Activated T-cell treated with anti-CD3 and anti-CD28 coated beads, Interleukin-2, amount 50 U/mL, for 4 hours (primary cell): ENCODE measurements at regions not wholly inside any gene's neighbourhood (a gene's known extent, or its start where the extent isn't known, plus 50 kb on each side); places are given as distances from the start of the nearest gene placed in this dataset.
"Not testable (repeated sequence)": the region's sequence is repeated elsewhere in the genome, so short reads cannot be mapped to it uniquely, and the experiment has no call there.

Source experiments
- ATAC-seq, 2 donors: fragments of 200-7000 bp; cut with Tn5 transposase; one replicate each; pipeline ENCODE4 v1.10.0; 2021
- DNase-seq: peaks from one replicate; pipeline ENCODE4 v3.0.0-alpha.2; 2020
- H3K27me3 Mint-ChIP-seq: one replicate; pipeline ENCODE4 v1.8.0; 2021; ENCODE audit warnings: low read depth, mixed read lengths
- H3K36me3 Mint-ChIP-seq: one replicate; pipeline ENCODE4 v1.8.0; 2022; ENCODE audit warnings: mixed read lengths; ENCODE audit not compliant: insufficient read depth
- H3K4me1 Mint-ChIP-seq: one replicate; pipeline ENCODE4 v1.8.0; 2021; ENCODE audit warnings: low read depth, mixed read lengths
- H3K4me3 Mint-ChIP-seq: one replicate; pipeline ENCODE4 v1.8.0; 2021; ENCODE audit warnings: mild to moderate bottlenecking, moderate library complexity, mixed read lengths
- H3K9me3 Mint-ChIP-seq: one replicate; pipeline ENCODE4 v1.8.0; 2021; ENCODE audit warnings: mixed read lengths

- Mint-ChIP-seq H3K27me3 (no peaks in the 10 kb centered on the region), H3K36me3 (peaks cover 8% of the 10 kb centered on the region), H3K4me3 (no peak overlapping the region), H3K9me3 (no peaks in the 10 kb centered on the region), H3K4me1 (peaks cover 73% of the 10 kb centered on the region)
- no peak for ATAC-seq
- no peak for DNase-seq
These were observed 75.1 kb downstream of the HAUS1 start for GRCh38 chr18:46179306-46179705.

DNA sequence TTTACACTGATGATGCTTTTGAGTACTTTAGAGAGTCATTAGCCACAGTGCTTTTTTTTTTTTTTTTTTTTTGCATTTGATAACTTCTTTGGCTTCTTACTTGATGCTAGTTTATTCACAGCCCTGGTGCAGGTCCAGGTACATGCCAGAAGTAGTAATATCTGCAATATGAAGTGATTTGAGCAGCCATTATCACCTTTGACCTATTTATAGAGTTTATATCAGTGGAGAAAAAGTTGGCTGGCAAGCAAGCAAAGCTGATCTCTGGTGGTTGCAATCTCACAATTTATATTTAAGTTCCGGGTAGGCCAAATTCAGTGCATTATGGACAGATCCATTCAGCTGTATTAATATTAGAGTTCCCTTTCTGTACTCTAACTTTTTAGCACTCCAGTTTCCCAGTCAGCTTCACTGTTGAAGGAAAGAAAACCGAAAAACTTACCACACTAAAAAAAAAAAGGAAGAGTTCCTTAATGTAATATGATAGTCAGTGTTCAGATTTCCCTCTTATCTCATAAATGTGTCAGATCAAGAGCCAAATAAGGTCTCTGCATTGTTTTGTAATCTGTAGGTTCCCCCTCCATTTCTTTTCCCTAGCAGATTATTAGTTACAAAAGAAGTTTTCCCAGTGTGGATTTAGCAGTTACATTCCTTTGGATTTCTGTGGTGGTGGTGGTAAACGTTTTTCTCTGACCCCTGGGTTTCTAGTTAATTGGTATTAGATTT, 78.6 kb downstream of the HAUS1 start:
- ATAC-seq (no peak), DNase-seq (no peak)
- Mint-ChIP-seq H3K4me3 (no peak overlapping the region), H3K36me3 (peaks cover 12% of the 10 kb centered on the region), H3K9me3 (no peaks in the 10 kb centered on the region), H3K27me3 (no peaks in the 10 kb centered on the region), H3K4me1 (peaks cover 68% of the 10 kb centered on the region)

DNA sequence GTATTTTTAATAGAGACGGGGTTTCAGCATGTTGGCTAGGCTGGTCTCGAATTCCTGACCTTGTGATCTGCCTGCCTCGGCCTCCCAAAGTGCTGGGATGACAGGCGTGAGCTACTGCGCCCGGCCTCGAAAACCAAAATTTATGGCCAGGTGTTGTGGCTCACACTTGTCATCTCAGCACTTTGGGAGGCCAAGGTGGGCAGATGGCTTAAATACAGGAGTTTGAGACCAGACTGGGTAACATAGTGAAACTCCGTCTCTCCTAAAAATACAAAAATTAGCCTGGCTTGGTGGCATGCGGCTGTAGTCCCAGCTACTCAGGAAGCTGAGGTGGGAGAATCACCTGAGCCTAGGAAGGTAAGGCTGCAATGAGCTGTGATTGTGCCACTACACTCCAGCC, 80.1 kb downstream of the HAUS1 start:
- not testable (repeated sequence) for H3K36me3 Mint-ChIP-seq, H3K4me3 Mint-ChIP-seq, DNase-seq, ATAC-seq, H3K9me3 Mint-ChIP-seq, H3K27me3 Mint-ChIP-seq
- H3K4me1 Mint-ChIP-seq, result peaks cover 62% of the 10 kb centered on the region

DNA sequence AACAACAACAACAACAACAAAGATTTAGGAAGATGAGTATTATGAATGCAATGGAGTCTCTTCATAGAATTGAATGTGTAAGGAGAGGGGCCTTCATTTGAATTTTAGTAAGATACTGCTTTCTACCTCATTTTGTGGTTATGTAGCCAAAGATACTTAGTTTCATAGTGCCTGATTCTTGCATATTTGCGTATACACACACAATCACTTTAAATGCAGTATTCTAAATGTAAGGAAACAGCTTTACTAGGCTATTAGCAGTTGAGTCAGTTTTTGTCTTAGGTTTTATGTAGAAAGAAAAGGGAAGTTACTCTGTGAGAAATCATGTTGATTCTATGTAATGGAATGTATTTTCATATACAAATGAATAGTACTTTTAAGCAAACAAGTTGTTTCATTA, 80.5 kb downstream of the HAUS1 start:
- H3K4me3 Mint-ChIP-seq, result no peak overlapping the region
- no peak for ATAC-seq
- peaks cover 7% of the 10 kb centered on the region for H3K36me3 Mint-ChIP-seq
- H3K27me3 Mint-ChIP-seq, result no peaks in the 10 kb centered on the region
- H3K4me1 Mint-ChIP-seq, result peaks cover 63% of the 10 kb centered on the region
- no peaks in the 10 kb centered on the region for H3K9me3 Mint-ChIP-seq
- DNase-seq, result no peak

GRCh38 chr18:46190667-46191066, 86.5 kb downstream of the HAUS1 start:
- H3K36me3 Mint-ChIP-seq, result peaks cover 9% of the 10 kb centered on the region
- H3K4me1 Mint-ChIP-seq, result peaks cover 34% of the 10 kb centered on the region
- no peak for DNase-seq
- ATAC-seq, result peak; percentile 75 to 85
- no peak overlapping the region for H3K4me3 Mint-ChIP-seq
- H3K9me3 Mint-ChIP-seq, result no peaks in the 10 kb centered on the region
- H3K27me3 Mint-ChIP-seq, result no peaks in the 10 kb centered on the region

- peaks cover 12% of the 10 kb centered on the region for H3K36me3 Mint-ChIP-seq
- peaks cover 49% of the 10 kb centered on the region for H3K4me1 Mint-ChIP-seq
- no peaks in the 10 kb centered on the region for H3K27me3 Mint-ChIP-seq
- H3K9me3 Mint-ChIP-seq, result no peaks in the 10 kb centered on the region
- no peak overlapping the region for H3K4me3 Mint-ChIP-seq
- no peak for ATAC-seq
- DNase-seq, result no peak
These were observed 92.5 kb downstream of the HAUS1 start for GRCh38 chr18:46196627-46197243.

DNA sequence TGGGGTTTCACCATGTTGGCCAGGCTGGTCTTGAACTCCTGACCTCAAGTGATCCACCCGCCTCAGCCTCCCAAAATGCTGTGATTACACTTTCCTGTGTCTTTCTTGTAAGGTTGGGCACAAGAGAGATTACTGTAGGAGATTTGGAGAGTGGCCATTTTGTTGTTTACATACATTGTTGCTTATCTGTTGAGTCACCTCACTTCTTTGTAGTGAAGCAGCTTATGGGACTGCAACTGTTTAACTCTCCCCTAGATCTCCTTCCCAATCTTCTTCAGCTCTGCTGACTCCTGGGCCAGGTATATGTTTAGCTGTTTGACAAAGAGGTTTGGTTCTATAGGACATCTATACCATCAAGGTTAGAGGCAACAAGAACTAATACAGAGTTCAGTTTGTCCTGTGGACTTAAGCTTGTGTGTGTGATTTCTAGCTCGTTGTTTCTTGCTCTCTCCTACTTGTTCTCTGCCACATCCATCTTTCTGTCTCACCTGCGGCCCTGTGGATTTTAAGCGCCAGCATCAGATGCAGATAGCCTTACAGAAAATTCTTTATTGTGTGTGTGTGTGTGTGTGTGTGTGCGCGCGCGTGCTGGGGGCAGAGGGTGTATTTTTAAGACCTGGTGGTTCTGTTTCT, 95.4 kb downstream of the HAUS1 start:
- H3K4me1 Mint-ChIP-seq, result peaks cover 66% of the 10 kb centered on the region
- DNase-seq (no peak), ATAC-seq (peak; percentile 35 to 48)
- H3K36me3 Mint-ChIP-seq, result peaks cover 19% of the 10 kb centered on the region
- no peak overlapping the region for H3K4me3 Mint-ChIP-seq
- H3K9me3 Mint-ChIP-seq, result no peaks in the 10 kb centered on the region
- no peaks in the 10 kb centered on the region for H3K27me3 Mint-ChIP-seq

- not testable (repeated sequence) for H3K27me3 Mint-ChIP-seq, ATAC-seq, H3K9me3 Mint-ChIP-seq, DNase-seq, H3K4me3 Mint-ChIP-seq
- Mint-ChIP-seq H3K4me1 (peaks cover 73% of the 10 kb centered on the region), H3K36me3 (peaks cover 19% of the 10 kb centered on the region)
These were observed 96.2 kb downstream of the HAUS1 start for GRCh38 chr18:46200178-46201055.

- H3K4me1 Mint-ChIP-seq, result peaks cover 84% of the 10 kb centered on the region
- no peak for ATAC-seq
- H3K9me3 Mint-ChIP-seq, result no peaks in the 10 kb centered on the region
- no peak overlapping the region for H3K4me3 Mint-ChIP-seq
- H3K27me3 Mint-ChIP-seq, result no peaks in the 10 kb centered on the region
- no peak for DNase-seq
- peaks cover 17% of the 10 kb centered on the region for H3K36me3 Mint-ChIP-seq
These were observed 100.0 kb downstream of the HAUS1 start for GRCh38 chr18:46204143-46204542.

- Mint-ChIP-seq H3K9me3 (no peaks in the 10 kb centered on the region), H3K36me3 (peaks cover 15% of the 10 kb centered on the region), H3K4me3 (no peak overlapping the region), H3K4me1 (peaks cover 90% of the 10 kb centered on the region), H3K27me3 (no peaks in the 10 kb centered on the region)
- ATAC-seq (peak; percentile 55 to 62), DNase-seq (no peak)
These were observed 103.8 kb downstream of the HAUS1 start for GRCh38 chr18:46207985-46208384.

DNA sequence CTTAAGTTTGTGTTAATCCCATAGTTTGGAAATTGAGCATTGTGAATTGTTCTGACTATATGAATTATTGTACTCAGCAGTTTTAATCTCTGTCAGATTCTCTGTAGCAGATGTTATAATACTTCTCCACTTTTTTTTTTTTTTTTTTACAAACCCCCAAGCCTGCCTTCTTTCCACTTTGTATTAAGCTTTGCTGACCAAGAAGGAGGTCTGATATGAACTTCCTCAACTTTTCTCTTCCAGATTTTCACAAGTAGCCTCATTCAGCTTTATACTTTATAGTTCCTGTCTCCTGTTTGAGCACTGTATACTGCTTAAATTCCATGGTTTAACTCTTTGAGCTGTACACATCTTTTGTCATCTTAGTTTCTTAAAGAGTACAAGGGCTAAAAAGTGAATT, 105.0 kb downstream of the HAUS1 start:
- no peaks in the 10 kb centered on the region for H3K9me3 Mint-ChIP-seq
- DNase-seq, result no peak
- H3K36me3 Mint-ChIP-seq, result peaks cover 13% of the 10 kb centered on the region
- peaks cover 87% of the 10 kb centered on the region for H3K4me1 Mint-ChIP-seq
- H3K4me3 Mint-ChIP-seq, result no peak overlapping the region
- no peak for ATAC-seq
- no peaks in the 10 kb centered on the region for H3K27me3 Mint-ChIP-seq

DNA sequence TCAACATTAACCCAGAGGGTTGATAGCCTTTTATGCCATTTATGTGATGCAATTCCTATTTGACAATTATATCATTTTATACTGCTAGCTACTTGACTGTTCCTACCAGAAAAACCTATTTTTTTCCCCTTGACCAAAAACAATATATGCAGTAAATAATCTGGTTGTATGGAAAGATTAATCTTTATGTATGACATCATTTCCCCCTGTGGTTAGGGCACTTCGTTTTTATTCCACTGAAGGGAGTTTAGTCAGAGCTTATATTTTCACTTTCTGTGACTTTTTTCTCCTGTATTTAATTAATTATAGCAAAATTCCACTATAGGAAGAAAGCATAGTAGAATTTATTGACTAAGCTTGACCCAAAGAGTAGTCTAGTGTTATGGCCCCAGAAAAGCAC, 107.6 kb downstream of the HAUS1 start:
- H3K9me3 Mint-ChIP-seq, result no peaks in the 10 kb centered on the region
- peak overlapping the region; percentile 33 for H3K4me3 Mint-ChIP-seq
- ATAC-seq (peak; percentile 60 to 68), DNase-seq (no peak)
- peaks cover 86% of the 10 kb centered on the region for H3K4me1 Mint-ChIP-seq
- no peaks in the 10 kb centered on the region for H3K27me3 Mint-ChIP-seq
- peaks cover 17% of the 10 kb centered on the region for H3K36me3 Mint-ChIP-seq

GRCh38 chr18:46212398-46212797, 108.2 kb downstream of the HAUS1 start:
- no peak for DNase-seq
- Mint-ChIP-seq H3K9me3 (no peaks in the 10 kb centered on the region), H3K4me1 (peaks cover 88% of the 10 kb centered on the region), H3K36me3 (peaks cover 23% of the 10 kb centered on the region), H3K4me3 (peak overlapping the region; percentile 33), H3K27me3 (no peaks in the 10 kb centered on the region)
- ATAC-seq, result peak in 1 of 2 donors; percentile 35

DNA sequence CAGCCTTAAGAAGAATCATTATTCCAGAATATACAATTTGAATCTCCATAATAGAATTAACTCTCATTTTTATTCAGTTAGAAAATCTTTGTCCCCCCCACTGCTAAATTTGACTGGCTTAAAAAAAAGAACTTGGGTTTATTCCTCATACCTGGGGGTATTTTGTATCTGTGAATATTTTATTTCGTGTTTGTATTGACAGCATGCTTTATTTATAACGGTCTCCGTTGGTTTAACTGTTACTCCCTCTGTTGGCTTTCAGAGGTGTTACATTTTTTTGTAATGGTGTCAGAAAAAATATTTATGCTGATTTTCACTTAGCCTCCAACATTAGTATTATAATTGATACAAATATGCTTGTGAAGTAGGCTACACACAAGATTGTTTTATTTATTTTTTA, 109.1 kb downstream of the HAUS1 start:
- Mint-ChIP-seq H3K36me3 (peaks cover 30% of the 10 kb centered on the region), H3K9me3 (no peaks in the 10 kb centered on the region), H3K27me3 (no peaks in the 10 kb centered on the region), H3K4me3 (peak overlapping the region; percentile 21), H3K4me1 (peaks cover 87% of the 10 kb centered on the region)
- ATAC-seq (no peak), DNase-seq (no peak)
